ENCODE measurements at regions not wholly inside any gene's neighbourhood (a gene's known extent, or its start where the extent isn't known, plus 50 kb on each side); places are given as distances from the start of the nearest gene placed in this dataset.

DNA sequence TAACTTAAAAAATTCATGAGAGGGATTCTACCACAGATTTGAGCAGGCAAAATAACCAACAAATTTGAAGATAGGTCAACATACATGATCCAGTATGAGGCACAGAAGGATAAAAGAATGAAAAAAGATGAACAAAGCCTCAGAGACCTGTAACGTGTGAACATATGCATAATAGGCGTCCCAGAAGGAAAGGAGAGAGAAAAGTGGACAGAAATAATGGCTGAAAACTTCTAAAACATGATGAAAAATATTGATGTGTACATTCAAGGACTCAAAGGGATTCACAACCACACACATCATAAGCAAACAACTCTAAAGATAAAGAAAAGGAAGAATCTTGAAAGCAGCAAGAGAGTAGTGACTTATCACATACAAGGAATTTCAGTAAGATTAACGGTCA is 100.1 kb upstream of the PARD3B start:
- DNase-seq: no peak

DNA sequence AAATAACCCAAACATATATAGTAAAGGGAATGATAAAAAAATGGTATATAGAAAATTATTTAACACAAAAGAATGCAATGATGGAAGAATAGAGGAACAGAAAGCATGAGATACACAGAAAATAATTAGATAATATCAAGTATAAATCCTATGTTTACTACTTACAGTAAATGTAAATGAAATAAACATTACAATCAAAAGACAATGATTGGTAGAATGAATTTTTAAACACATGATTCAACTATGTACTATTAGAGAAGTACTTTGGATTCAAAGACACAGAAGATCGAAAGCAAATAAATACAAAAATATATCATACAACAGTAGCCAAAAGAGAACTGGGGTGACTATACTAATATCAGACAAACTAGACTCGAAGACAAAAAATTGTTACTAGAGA is 97.6 kb upstream of the PARD3B start:
- no peak for DNase-seq

DNA sequence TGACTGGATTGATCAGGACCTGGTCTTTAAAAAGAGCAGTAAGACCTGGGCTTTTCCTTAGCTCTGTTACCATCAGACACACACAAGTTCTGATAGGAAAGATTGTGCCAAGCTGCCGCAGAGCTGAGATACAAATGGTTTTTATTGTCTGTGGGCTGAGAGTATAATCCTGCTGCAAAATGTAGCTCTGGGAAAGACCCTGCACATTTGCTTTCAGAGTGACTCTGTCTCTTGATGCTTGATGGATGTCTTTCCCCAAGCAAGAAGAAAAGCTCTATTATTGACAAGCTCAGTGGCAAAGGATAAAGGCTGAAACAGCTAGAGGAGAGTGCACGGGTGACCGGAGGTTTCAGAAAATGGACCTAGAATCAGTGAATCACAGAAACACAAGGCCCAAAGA is 95.3 kb upstream of the PARD3B start:
- DNase-seq: no peak

DNA sequence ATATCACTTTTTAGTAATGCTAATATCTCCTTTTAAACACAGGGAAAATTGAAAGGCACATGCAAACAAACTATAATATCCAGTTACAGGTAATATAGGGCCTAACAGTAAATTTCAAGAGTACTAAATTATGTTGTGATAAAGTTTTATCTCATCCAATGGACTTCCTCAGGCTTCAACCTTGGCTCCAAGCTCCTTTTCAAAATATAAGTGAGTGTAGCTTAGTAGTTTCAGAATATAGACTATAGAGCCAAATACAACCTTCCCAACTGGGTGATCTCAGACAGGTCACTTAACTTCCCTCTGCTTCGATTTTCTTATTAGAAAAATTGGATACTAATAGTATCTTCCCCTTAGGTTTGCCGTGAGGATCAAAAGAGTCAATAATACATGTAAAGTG is 93.5 kb upstream of the PARD3B start:
- DNase-seq: no peak

DNA sequence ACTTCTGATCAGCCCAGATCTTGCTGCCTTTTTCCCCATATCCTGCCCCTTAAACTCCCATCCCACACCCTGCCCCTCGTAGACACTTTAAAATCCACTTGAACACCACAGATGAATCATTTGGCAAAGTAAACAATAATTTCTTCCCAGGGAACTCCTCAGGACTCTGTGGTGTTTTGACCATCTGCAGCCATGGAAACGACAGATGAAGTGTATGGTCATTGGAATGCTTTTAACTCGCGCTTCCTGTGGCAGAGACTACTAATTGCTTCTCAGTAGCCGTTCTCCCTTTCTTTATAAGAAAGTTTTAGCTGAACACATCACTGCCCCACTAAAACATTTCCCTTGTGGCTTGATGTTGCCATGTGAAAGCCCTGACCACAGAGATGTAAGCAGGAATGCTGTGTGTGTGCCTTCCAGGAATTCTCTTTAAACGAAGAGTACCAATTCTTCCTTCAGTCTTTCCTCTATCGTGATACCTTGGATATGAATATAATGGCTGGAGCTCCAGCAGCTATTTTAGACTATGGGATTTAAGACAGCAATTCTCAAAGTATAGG is 92.7 kb upstream of the PARD3B start:
- DNase-seq: no peak

DNA sequence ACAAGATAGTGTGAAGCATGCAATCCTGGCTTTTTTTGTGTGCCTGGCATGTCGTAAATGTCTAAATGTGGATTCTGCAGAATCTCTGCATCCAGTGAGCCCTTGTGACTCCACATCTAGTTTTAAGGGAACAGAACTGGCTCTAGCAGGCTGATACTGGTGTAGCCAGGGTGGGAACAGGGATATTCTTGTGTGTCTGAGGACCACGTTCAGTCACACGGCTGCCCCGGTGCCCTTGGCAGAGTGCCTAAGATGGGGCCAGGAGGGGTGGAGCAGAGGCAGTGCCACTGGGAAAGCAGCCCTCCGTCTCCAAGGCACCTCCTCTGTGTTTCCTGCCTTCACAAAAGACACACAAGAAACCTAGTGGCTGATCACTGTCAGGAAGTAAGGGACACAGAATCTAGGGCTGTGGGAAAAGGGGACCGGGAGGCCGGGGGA is 91.5 kb upstream of the PARD3B start:
- no peak for DNase-seq

DNA sequence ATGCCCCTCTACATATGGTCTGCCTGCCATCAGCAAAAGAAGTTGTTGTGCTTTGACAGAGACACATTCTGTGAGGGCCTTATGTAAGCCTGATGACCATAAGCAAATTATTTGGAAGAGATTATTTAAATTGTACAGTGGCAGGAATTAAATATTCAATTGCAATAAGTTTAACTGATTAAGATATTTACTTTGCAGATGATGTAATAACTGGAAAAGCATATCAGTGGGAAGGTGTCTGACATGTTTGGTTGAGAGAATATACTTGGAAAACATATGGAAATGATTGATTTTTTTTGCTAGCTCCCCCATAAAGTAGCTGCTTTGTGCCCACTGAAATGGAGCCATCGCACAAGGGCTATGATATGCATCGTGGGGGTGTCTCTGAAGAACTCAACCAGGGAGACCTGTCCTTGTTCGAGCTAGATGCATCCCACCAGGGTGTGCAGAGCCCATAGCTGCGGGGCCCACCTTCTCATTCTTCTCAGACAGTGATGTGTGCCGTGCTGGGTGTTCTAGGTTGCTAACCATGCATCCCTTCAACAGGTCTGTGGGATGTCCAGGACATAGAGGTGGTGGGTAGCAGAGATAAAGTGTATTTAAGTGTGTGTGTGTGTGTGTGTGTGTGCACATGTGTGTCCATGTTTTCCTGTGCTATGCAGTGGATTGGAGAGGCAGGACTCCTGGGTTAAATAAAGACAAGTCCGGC is 90.4 kb upstream of the PARD3B start:
- DNase-seq: no peak

DNA sequence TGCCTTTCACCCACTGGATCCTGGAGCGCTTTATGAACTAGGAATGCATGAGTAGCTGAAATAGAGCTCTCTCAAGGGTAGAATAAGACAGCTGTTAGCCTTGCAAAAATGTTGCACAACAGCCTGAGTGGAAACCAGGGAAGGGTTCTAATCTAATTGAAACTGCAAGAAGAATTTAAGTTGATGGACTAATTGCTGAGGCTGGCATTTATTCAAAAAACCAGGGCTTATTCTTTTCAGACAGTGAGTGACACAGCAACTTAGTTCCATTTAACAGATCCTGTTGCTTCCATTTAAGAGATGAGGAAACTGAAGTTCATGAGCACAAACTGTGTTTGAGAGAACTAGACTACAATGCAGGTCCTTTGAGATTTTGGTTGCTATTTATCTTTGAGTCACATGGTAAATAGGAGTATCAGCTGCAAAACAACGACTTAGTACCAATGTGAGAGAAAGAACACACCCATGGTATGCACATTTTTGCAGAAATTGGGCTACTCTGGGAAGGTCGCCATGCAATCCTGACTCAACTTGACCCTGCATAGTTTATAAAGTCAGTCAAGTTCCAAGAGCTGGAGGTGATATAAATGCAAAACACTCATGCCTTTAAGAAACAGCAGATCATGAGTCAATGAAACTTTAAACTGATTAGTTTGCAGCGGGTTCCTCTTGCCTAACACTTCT is 76.4 kb upstream of the PARD3B start:
- no peak for DNase-seq

DNA sequence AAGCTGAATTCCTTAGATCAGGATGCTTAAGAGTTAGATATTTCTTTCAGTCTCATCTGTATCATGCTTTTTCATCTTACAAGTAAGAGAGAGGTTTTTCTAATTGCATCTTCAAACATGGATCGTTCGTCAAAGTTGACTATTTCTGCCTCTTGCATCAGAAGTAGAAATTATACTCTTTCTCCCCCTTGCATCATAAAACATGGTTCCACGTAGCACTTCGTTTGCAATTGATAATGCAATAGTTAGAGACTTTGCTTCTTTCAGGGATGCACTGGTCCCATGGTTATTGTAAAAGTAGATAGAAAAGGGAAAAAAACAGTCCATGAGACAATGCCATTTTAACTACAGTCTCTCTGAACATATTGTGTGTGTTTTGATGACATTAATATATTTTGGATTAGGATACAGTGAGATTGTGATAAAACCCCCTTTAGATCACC is 75.1 kb upstream of the PARD3B start:
- DNase-seq: no peak

DNA sequence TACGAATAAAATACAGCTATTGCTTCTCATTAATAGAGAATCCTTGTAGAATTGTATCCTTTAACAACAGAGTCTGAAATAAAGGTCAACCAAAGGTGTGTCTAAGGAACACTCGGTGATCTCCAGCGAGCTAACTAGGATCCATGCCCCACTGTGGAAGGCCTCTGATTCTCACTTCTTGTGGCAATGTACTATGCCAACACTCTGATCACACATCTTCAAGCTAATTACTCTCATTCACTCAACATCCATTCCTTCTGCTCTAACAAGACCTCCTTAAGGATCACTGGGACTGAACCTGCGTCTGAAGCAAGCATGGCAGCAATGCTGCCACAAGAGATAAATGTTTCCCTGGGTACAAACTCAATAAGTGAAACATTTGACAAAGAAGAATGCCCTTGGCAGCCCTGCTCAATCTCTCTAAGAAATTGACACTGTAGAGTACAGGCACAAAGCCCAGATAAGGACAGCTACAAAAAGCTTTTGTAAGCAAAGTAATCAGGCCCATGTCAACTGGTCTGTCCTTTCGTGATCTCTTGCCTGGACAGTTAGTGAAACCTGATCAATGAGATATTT is 74.6 kb upstream of the PARD3B start:
- DNase-seq: no peak

DNA sequence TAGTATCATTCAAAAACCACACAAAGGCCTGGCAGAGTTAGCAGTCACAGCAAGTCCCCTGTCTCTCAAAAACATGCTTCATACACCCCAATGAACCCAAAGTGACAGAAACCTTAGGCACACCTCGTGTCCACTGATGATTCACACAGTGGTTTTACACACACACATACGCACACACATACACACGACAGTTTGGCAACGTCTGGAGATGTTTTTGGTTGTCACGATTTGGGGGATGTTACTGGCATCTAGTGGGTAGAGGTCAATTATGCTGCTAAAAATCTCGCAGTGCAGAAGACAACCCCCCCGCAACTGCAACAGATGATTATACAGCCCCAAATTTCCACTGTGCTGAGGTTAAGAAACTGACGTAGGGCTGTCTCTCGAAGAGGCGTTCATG is 72.9 kb upstream of the PARD3B start:
- DNase-seq: no peak

DNA sequence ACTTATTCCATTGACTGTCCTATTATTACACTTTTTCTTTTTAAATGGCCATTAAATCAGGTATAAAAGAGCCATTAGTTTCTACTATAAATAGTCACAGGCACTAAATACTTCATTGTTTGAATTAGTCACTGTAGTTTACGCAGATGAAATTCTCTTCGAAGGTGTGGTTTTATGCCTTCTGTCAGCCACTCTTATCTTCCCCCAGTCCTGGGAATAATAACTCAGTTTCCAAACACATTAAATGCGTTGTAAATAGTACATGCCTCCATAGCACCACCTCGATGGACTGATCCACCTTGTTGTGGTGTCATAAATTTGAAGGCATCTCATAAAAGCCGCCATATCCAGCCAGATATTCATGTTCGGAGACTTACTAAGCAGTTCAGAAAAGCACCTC is 72.1 kb upstream of the PARD3B start:
- DNase-seq: no peak

DNA sequence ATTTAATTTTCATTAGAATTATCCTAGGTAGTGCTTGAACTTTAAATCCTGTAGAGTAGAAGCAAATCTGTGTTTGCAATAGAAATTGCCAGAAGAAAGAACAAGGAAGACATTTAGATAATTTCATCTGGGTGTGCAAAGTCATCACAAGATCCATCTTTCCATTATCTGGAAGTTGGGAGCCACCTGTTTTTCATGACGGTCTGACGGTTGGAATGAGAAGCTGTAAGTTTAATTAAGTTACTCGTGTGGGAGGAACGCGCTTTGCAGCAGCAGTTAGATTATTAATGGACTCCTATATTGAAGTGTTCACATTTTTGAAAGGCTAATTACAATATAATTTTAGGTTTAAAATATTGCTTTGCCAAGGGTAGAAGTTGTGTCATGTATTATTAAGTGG is 69.9 kb upstream of the PARD3B start:
- no peak for DNase-seq

DNA sequence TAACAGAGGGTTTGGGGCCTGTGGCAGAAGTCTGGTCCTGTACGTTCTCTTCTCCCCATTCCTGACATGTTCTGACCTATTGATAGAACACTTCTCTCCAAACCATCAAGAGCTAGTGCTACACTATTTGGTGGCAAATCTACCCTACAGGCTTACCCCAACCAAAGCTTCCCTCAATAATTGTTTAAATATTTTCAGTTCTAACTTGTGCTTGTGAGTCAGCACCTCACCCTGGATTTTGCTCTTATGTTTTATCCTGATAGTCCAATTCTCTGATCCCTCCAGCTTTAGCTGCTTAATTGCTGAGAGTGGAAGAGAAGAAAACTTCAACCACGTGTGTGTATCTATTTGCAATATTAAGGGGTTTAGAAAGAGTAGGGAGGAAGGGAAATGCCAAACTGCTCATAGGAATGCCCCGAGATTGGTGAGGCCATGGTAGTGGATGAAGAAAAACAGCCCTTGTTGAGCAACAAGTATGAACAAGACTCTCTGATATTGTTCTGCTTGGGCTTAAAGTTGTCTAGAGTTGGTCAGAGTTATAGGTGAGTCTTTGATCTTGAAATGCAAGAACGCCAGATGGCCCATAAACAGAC is 67.8 kb upstream of the PARD3B start:
- no peak for DNase-seq

DNA sequence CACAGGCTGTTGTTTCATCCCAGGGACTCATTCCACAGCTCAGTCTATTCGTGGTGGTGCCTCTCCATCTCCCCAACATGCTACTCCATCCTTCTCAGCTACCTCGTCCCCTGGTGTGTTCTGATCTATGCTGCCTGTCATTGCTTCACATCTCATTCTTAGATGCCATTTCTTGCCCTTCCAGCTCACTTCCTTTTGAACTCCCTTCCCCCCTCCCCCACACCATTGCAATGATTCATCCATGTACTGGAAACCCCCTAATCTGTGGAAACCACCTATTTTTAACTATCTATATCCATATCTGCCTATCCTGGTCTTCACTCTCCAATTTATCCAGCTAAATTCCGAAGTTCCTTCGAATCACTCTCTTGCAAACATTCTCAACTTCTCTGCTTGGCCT is 65.7 kb upstream of the PARD3B start:
- DNase-seq: no peak

DNA sequence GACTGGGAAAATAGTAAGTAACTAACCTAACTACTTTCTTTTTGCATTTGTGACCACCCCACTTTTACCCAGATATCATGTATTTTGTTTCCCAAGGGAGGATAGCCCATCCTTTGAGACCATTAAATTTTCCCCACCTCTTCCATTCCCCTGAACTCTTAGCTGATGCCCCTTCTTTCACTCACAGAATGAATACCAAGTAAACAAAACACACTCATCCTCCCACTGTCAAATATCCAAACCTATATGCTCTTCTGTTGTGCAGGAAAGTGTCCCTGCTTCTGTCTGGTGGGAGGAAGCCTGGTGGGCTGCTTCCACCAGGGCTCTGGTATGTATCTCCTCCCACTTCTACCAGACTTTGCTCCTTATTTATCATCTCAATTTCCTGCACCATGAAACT is 64.6 kb upstream of the PARD3B start:
- DNase-seq: no peak

DNA sequence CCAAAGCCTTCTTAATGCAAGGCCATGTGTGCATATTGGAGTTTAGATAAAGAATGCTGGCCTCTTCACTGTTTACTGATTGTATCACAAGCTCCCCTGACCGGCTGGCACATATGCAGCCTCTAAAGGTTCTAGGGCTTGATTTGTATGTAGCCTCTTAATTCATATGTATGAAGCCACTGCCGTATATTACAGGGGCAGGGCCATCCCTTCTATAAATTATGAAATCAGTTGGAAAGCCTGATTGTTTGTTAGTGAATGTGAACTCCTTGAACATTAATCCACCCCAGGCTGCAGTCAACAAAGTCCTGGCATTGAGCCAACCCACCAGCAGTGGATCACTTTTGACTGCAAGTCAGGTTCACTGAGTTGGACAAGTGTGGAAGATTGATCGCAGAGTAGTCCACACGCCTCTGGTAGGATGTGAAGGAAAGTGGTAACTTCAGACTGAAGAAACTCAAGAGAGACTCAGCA is 61.6 kb upstream of the PARD3B start:
- no peak for DNase-seq

DNA sequence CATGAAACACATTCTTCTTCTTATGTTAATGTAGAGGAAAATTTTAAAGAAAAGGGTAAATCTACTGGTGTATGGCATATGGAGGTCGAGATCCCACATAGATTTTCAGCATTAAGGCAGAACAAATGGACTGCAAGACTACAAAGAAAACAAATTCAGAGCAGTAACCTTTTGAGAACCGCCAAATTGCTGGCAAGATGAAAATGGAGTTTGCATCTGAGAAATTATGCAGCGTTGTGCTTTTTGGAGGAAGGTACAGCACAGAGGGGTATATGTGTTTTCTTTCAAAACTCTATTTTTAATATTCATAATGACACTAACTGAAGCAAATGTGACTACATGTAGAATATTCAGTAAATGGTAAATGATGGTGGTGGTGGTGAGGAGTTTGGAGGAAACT is 59.0 kb upstream of the PARD3B start:
- DNase-seq: no peak

DNA sequence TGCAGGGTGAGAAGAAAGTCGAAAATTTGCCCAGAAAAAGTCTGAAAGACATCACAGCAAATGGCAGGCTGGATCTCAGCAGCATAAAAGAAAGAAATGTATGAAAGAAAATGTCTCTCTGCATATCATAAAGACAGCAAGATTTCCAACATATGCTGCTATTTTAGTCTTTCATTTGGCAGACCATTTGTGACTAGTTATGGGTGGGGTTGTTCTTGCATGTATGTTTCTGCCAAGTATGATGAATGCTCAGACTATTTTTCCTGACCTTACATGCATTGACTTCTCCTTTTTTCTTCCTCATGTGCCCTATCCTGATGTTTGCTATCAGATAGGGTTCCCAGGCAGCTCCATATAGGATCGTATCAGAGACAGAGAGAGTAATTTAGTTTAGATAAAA is 58.5 kb upstream of the PARD3B start:
- no peak for DNase-seq

DNA sequence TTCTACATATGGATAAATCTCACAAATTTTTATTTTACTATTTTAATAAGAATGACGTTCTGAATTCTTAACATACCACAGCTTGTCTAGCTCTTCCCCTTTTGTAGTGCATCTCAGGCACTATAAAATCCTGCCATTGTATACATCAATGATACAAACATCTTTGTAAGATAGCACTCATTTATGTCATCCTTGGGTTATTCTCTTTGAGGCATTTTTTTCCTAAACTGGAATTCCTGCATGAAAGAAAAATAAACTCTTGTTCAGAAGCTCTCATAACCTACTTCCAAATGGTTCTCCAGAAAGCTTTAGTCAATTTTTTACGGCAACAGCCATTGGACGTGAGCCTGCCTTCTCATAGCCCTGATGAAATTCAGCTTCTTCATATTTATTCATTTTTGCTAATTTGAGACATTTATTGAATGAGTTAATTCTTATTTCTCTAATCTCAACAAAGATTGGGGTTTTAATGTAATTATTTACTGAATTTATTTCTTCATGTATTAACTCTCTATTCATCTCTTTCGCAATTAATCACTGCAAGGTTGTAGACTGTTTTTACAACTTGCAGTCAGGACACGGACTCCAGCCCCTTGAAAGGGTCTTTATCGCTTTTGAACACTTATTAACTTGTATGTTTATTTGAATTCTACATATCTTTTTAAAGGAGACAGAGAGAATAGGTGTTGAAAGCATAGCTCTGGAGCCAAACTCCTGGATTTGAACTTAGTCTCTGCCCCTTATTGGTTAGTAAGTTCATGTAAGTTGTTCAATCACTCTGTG is 57.6 kb upstream of the PARD3B start:
- DNase-seq: no peak

DNA sequence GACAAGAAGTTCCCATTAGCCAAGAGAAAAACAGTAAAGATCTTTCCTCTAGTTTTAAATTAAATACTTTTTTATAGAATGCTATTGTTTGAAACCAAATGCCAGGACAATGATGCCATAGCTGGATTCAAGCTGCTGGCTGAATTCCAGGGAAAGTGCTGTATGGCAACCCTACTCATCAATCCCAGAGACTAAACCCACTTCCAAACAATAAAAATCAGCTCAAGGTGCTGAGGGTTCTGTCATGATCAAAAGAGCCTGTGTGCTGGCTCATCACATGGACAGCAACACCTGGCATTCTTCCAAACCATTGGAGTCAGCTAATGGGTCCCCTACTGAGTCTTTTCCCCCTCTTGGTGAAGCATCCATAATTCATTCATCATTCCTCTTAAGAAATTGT is 53.7 kb upstream of the PARD3B start:
- no peak for DNase-seq

DNA sequence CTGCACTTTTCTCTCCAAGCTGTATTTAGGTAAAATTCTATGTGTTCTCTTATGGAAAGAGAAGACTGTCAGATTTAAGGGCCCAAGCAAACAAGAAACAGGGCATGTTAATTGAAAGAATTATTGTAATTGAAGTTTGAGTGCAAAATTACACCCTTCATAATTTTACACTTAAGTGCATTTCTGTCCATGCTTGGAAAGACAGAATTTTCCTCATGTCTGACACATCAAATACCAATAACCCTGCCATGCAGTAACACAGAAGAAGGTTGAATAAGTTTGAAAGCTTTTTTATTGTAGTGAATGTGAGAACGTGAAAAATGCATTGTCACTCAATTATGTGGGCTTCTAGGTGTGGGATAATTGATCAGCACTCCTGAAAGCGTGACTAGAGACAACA is 52.9 kb upstream of the PARD3B start:
- DNase-seq: no peak

DNA sequence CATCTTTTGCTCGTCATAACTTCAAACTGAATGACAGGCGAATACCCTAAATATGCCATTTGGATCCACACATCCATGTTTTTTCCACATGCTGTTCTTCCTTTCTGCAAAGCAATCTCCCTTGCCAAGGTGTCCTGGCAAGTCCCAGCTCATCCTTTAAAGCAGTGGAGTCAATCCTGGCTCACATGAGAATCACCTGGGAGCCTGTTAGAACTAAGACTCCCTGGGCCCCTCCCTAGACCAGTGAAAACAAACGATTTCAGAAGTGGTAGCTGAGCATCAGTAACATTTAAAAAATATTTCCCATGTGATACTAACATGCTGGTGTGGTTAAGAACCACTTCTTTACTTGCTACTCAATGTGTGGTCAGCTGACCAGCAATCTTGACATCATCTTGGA is 50.6 kb upstream of the PARD3B start:
- no peak for DNase-seq

All from CD4-positive, alpha-beta T cell treated with Interleukin-10 for 1 hour (primary cell).